GM21717 (cell line): ENCODE measurements at regions not wholly inside any gene's neighbourhood (a gene's known extent, or its start where the extent isn't known, plus 50 kb on each side); places are given as distances from the start of the nearest gene placed in this dataset.
"Not testable (repeated sequence)": the region's sequence is repeated elsewhere in the genome, so short reads cannot be mapped to it uniquely, and the experiment has no call there.

ENCODE experiments used
- ATAC-seq: cut with Tn5 transposase; IDR thresholded peaks from one replicate; pipeline ENCODE4 v1.9.1; 2021; ENCODE audit warnings: mild to moderate bottlenecking, moderate library complexity; ENCODE audit not compliant: unreplicated experiment

DNA sequence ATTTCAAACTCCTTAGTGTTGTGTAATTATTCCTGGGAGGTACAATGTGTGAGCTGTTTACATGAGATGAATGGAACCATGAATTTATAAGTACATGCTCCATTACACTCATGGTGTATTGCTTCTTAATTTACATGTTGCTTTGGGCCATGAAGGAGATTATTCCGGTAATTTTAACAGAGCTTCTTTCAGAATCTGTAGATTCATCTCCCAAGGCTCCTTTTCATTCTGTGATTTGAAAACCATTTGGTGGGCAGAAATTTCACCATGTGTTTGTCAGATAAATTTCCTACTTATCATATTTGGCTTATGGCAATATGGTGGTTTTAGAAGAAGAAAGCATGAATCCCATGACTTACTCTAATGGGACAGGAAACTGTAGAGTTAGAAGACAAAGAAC, 421.6 kb upstream of the EYS start:
- ATAC-seq, result no peak

DNA sequence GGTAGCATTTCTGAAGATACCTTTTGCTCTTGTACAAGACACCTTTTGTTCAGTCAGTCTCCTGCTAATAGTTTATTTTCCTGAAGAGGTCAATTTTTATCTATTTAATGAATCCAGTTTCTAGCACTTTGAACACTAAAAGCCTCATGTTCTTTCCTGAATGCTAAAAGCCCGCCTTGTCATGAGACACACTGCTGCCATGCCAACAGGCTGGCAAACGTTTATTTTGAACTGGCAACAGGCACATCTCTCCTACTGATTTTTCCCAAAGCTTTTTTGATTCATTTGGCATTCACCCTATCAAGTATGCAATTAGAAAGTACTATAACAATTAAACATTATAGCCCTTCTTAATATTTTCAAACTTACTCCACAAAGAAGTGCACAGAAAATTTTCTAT, 421.2 kb upstream of the EYS start:
- ATAC-seq, result no peak

DNA sequence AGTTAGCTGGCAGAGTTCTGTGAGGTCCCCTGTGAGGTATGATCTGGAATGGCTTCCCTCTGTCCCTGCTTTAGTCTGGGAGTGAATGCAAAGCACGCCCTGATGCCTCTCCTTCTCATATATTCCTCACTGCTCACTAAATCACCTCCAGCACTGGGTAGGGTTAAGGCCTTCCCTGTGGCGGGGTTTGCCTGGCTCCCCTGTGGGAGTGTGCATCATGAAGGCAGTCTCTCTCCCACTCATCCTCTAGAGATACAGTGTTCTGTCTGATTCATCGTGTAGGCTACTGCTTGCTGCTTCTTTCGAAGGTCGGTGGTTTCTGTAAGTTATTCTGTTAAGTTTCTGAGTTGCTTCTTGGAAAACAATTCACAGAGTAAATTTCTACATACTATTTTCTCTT, 420.0 kb upstream of the EYS start:
- ATAC-seq, result no peak

DNA sequence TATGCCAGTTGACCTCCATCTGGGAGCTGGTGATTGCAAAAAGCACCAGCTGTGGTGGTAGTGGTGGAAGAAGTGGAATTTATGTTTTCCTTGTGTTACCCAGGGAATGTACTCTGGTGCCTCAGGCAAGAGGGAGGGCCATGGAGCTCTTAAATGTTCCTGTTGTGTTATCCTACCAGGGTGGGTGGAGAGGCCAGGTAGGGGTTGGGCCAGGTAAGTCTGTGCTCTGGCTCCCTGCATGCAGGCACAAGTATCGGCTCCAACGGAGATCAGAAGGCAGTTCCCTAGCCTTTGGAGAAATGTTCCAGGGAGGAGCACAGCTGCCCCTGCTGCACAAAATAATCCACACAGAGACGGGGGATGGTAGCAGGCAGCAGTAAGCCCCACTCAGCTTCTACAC, 419.3 kb upstream of the EYS start:
- no peak for ATAC-seq

DNA sequence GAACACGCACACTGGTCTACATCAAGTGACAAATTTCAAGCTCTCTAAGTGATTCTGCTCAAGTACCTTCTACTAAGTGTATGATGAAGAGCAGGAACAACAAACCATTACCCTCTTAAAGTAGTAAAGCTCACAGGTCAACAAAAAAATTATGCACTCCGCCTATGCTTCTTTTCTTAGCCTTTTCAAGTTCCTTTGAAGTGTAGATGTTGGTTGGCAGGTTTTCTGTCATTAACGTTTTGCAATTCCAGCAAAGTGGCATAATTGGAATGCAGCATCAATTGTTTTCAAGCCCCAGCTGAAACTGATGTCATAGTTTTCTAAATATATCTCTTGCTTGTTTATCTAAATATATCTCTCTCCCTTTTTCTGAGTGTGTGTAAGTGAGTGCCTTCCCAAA, 396.9 kb upstream of the EYS start:
- no peak for ATAC-seq

DNA sequence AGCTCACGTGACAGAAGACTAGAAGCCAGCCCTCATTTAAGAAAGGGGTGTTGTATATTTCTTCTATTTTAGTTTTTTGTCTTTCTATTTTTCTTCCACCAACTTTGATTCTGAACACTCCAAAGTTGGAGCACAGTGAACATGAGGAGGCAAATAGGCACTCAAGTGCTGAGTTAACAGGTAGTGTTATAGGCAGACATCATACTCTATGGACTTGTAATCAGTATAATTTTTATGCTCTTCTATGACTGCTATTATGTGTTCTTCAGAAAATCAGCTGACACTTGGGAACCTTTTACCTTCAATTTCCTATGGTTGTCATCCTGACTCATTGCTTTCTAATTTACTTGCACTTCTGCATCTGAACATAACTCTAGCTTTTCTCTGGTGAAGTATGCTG, 396.3 kb upstream of the EYS start:
- no peak for ATAC-seq

DNA sequence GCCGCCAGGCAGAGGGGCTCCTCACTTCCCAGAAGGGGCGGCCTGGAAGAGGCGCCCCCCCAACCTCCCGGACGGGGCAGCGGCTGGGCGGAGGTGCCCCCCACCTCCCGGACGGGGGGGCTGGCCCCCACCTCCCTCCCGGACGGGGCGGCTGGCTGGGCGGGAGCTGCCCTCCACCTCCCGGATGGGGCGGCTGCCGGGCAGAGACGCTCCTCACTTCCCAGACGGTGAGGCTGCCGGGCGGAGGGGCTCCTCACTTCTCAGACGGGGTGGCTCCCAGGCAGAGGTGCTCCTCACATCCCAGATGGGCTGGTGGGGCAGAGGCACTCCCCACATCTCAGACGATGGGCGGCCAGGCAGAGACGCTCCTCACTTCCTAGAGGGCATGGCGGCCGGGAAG, 389.7 kb upstream of the EYS start:
- ATAC-seq, result no peak

DNA sequence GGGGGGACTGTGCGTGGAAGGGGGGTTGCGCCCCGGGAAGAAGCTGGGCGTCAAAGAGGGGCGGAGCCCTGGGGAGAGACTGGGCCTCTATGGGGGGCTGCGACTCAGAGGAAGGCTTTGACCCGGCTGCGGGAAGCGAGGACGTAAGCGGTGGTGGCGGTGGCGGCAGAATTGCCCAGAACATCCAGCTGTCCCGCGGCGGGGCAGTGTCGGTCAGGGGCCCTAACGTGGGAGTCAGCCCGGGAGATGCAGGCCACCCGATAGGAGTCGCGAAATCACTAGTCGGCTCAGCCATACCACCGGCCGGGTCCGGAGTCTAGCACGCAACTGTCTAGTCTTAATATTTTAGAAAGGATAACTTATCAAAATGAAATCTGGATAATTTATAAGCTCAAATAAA, 387.6 kb upstream of the EYS start:
- ATAC-seq, result no peak

DNA sequence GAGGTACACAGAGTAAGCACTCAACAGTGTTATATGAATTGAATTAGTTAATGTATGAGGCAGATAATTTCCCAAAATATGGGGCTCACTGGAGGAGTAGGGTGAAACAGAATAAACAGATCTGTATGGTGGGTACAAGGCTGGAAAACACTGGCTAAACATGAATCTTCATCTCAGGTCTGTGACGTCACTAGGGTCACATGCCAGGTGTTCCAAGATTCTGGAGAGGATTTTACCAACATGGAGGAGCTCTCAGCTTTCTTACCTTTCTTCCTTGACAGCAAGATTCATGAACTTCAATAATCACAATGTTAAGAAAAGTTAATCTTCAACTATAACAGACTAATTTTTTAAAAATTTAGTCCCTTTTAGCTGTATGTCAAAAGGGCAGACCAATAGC, 385.3 kb upstream of the EYS start:
- ATAC-seq, result not testable (repeated sequence)

DNA sequence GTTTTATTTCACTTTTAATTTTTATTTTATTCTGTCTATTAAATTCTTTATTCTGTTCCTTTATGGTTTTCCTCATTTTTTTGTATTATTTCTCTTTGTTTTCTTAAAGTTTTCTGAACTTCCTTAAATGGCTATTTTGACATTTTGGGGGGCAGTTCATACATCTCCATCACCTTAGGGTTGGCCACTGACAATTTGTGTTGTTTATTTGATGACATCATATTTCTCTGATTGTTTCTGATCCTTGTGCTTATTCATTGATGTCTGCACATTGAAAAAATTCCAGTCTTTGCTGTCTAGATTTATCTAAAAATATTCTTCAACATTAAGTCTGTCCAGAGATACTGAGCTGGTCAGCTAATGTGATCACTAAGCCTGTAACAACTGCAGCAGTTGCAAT, 379.5 kb upstream of the EYS start:
- ATAC-seq, result no peak

DNA sequence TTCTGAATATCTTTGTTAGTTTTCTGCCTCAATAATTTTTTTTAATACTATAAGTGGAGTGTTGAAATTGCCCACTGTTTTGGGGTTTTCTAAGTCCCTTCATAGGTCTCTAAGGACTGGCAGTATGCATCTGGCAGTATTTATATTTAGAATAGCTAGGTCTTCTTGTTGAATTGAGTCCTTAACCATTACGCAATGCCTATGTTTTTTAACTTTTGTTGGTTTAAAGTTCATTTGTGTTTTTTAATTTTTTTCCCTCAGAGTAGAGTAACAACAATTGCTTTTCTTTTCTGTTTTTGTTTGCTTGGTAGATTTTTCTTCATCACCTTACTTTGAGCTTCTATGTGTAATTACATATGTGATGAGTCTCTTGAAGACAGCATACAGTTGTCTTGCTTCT, 375.9 kb upstream of the EYS start:
- ATAC-seq, result no peak

DNA sequence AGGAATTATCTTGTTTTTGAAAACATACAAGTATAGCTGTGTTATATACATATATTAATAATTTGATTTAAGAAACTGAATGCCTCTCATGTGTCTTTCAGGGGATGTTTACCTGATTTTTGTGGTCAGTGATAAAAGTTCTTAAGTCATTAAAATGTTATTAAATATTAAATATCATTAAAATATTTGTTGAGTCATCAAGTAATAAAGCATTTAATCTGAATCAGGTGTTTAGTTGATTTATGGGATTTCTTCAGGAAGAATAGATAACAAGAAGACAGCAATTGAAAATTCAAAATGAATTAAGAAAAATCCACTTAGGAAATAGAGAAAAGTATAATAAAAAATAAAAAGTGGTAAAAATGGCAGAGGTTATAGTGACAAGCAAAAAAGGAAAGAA, 361.9 kb upstream of the EYS start:
- ATAC-seq, result no peak

DNA sequence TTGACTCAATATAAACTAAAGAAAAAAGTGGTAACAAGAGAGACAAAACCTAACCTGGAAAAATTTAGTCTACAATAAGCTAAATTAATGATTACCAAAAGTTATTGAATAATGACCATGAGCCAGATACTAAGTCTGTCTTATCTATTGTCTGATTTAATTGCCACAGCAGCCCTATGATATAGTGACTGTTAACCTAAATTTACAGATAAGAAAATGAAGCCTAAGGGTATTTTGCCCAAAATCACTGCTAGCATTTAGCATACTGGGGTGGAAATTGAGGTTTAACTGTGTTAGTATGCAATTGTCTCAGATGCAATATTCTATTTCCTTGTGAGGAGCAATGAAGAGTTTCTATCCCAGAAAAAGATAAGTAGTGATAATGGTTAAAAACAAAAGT, 361.0 kb upstream of the EYS start:
- no peak for ATAC-seq

DNA sequence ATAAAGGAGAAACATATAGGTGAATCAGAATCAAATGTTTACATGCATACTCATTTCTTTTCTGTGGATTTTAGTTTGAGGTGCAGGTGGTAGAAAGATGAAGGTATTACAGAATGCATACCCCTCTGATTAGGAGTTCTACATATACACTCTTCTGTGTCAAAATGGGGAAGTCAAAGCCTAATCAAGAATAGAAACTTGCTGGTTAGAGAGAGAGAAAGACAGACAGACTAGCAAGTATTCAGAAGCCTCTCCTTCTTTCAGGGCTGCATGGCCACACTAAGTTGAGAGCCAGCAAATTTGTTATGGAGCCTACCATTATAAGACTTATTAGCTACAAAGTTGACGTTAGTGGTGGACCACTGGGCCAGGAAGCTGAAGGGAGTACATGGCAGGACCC, 358.3 kb upstream of the EYS start:
- ATAC-seq, result no peak

DNA sequence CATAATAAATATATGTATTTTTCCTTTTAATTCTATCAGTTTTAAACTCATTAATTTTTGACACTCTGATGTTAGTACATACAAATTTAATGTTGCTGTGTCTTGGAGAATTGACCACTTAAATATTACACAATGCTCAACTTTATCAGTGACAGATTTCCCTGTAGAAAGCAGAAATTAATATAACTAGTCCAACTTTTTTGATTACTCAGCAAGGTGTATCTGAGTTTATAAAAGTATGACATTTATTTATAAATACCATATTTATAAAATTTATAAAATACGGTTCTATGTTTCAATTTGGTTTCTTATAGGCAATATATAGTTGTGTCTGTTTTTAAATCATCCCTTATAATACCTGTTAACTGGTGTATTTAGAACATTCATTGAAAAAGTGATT, 350.0 kb upstream of the EYS start:
- ATAC-seq, result no peak

DNA sequence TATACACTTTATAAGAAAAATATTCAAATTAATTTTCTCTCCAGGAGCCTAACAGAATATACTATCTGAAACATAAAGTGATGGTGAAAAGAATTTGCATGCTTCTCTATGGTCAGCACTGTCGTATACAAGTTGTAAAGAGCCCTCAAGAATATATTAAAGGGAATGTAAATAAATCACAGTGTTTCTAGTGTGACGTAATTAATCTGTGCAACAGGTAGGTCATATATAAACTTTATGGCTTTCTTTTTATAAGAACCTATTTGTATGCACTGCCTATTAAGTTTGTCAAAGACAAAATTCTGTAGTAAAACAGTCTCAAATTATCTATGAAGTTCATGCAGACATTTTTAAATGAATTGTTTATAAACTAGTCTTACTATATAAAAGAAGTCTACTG, 347.9 kb upstream of the EYS start:
- ATAC-seq, result no peak

DNA sequence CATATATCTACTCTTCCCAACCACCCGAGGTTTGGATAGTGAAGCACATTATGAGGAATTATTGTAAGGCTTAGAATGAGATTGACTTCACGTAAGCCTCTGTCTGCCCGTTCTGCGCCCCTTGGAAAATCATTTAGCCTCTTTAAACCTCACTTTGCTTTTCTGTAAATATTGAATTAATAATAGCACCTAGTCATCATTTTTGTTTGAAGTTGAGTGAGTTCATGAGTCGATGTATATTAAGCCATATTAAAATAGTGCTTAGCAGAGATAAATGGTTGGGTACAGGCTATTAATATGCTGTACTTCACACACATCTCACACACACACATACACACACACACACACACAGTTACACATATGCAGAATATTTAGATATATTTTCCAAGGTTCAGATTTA, 344.8 kb upstream of the EYS start:
- no peak for ATAC-seq

DNA sequence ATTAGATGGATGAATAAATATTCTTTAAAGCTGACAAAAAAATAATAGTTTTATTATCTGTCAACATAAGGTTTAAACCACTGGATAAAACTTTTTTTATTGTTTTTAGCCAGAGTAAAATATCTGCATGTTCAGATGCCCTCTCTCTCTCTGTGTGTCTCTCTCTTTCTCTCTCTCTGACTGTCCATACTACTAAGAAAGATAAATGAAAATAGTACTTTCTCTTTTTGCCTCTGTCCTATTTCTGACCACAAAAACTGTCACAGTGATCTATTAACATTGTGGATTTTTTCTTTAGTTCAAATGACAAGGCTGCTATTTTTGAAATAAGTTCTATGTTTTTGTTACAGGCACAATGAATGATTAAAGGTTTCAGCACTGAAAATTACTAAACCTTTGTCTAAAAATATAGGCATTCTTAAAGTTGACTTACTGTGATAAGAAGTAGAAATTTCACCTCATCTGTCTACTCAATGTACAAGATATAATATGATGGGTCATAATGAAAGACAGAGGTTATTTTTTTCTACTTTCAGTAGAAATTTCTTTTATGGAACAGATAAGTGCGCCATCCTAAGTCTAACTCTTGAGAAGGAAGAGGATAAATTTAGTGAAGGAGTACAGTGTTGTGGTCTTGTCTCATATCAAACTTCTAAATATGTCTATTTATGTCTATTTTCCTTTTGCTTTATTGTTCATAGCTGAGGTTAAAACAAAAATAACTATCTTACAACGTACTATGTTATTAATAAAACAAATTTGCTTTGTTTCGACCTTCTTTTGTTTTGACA, 341.9 kb upstream of the EYS start:
- no peak for ATAC-seq

DNA sequence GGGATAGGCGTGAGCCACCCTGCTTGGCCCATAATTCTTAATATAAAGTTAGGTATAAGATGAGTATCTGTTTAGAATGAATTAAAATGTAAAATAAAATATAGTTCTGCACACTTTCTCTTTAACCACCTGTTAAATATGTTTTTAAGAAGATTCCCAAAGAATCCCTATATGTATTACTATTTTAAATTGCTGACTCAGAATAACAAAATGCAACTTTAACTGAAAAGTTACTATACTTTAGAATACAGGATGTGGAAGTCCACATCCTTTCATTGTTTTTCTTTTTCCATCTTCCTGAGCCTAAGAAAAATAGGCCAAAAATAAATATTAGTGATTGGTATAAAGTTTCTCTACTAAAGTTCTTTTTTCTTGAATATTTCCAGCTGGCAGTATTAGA, 325.6 kb upstream of the EYS start:
- ATAC-seq, result no peak

DNA sequence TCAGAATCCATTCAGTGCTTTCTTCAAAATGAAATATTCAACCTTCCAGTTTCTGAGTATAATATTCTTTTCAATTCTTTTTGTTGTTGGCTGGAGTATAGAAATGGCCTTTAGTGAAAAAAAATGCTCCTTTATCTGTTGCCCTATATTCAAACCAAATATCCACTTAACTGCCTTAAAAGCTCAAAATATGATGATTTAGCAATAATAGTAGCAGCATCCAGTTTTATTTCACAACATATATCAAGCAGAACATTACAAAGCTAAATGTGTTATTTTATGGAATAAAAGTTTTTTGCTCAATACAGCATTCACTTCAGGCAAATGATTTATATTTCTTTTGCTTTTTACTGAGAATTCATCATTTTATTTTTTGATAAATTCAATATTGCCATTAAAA, 322.4 kb upstream of the EYS start:
- no peak for ATAC-seq

DNA sequence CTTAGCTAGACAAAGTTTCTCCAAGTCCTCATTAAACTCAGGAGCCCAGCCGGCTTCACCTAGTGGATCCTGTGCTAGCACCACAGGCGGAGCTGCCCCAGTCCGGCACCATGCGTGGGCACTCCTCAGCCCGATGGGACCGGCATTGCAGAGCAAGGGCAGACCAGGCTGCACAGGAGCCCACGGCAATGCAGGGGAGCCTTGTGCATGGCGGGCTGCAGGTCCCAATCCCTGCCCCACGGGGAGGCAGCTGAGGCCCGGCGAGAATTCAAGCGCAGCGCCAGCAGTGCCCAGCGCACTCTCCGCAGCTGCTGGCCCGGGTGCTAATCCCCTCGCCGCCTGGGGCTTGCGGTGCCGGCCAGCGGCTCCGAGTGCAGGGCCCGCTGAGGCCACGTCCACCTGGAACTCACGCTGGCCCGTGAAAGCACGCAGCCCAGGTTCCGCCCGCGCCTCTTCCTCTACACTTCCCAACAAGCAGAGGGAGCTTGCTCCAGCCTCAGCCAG, 292.3 kb upstream of the EYS start:
- no peak for ATAC-seq

DNA sequence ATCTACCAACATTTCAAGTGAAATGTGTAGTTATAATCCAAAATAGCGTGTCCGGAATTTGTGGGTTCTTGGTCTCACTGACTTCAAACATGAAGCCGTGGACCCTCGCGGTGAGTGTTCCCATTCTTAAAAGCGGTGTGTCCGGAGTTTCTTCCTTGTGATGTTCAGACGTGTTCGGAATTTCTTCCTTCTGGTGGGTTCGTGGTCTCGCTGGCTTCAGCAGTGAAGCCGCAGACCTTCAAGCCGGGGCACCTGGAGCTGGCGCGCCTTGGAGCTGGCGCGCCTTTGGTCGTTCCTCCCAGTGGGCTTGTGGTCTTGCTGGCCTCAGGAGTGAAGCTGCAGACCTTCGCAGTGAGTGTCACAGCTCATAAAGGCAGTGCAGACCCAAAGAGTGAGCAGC, 291.5 kb upstream of the EYS start:
- no peak for ATAC-seq

DNA sequence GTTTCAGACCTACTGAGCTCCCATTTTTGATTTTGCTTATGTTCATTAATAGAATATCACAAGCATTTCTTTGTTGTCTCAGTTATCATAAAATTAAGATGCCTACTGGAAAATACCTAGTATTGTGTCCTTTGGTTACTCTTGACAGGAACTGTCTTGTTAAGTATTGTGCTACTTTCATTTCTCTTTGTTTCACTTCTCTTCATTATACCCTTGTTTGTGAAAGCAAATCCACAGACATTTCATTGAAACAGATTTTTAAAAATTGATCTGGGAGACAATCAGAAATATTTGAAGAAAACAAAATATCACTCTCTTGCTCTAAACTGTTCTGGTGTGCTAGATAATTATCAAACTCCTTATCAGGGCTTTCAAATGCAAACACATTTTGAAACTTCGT, 290.5 kb upstream of the EYS start:
- ATAC-seq, result no peak
